CMK (cell line): ENCODE measurements at regions not wholly inside any gene's neighbourhood (a gene's known extent, or its start where the extent isn't known, plus 50 kb on each side); places are given as distances from the start of the nearest gene placed in this dataset.

Experiments used
- DNase-seq: peaks from one replicate; pipeline ENCODE4 v3.0.0-alpha.2; 2010; ENCODE audit warnings: low read depth

GRCh38 chr11:71201936-71202597 is 50.3 kb downstream of the SHANK2 start:
- DNase-seq: no peak

- DNase-seq: no peak
Measured at GRCh38 chr11:71201231-71201630, 51.1 kb downstream of the SHANK2 start.

- no peak for DNase-seq
Measured at GRCh38 chr11:71200761-71201160, 51.6 kb downstream of the SHANK2 start.

- DNase-seq: no peak
Measured at GRCh38 chr11:71200172-71200716, 52.1 kb downstream of the SHANK2 start.

- no peak for DNase-seq
Measured at GRCh38 chr11:71199226-71199820, 53.1 kb downstream of the SHANK2 start.

GRCh38 chr11:71198823-71199165 is 53.6 kb downstream of the SHANK2 start:
- no peak for DNase-seq

GRCh38 chr11:71198141-71198822 is 54.1 kb downstream of the SHANK2 start:
- DNase-seq: no peak

GRCh38 chr11:71197096-71197495 is 55.3 kb downstream of the SHANK2 start:
- no peak for DNase-seq

- DNase-seq: no peak
Measured at GRCh38 chr11:71194710-71195109, 57.7 kb downstream of the SHANK2 start.

GRCh38 chr11:71193431-71193830 is 58.9 kb downstream of the SHANK2 start:
- no peak for DNase-seq

GRCh38 chr11:71192629-71193028 is 59.7 kb downstream of the SHANK2 start:
- DNase-seq: no peak

GRCh38 chr11:71191201-71191600 is 61.2 kb downstream of the SHANK2 start:
- DNase-seq: no peak

GRCh38 chr11:71190551-71190950 is 61.8 kb downstream of the SHANK2 start:
- no peak for DNase-seq

GRCh38 chr11:71189768-71190315 is 62.5 kb downstream of the SHANK2 start:
- DNase-seq: no peak

- DNase-seq: no peak
Measured at GRCh38 chr11:71188886-71189767, 63.2 kb downstream of the SHANK2 start.

- no peak for DNase-seq
Measured at GRCh38 chr11:71188073-71188472, 64.3 kb downstream of the SHANK2 start.

- no peak for DNase-seq
Measured at GRCh38 chr11:71186806-71187205, 65.6 kb downstream of the SHANK2 start.

- no peak for DNase-seq
Measured at GRCh38 chr11:71185411-71185810, 67.0 kb downstream of the SHANK2 start.

- no peak for DNase-seq
Measured at GRCh38 chr11:71184421-71185210, 67.8 kb downstream of the SHANK2 start.

GRCh38 chr11:71183878-71184277 is 68.5 kb downstream of the SHANK2 start:
- no peak for DNase-seq
